ENCODE measurements at regions not wholly inside any gene's neighbourhood (a gene's known extent, or its start where the extent isn't known, plus 50 kb on each side); places are given as distances from the start of the nearest gene placed in this dataset.

- Histone ChIP-seq H3K27ac (no peak overlapping the region), H3K27me3 (no peaks in the 10 kb centered on the region), H3K36me3 (no peaks in the 10 kb centered on the region), H3K9me3 (no peaks in the 10 kb centered on the region), H3K4me3 (no peak overlapping the region), H3K4me1 (no peaks in the 10 kb centered on the region)
- TF ChIP-seq CTCF (IDR thresholded peaks at IDR 0.05): no peak
- no peak for TF ChIP-seq POLR2A (IDR thresholded peaks at IDR 0.05)
- intact Hi-C loops (cut with DNase I; ENCODE audit: low total_unique reads): no loop called here
- no peak for DNase-seq
Measured at GRCh38 chrX:138946926-138947325, 235.4 kb upstream of the FGF13 start.

- Histone ChIP-seq H3K36me3 (no peaks in the 10 kb centered on the region), H3K4me1 (no peaks in the 10 kb centered on the region), H3K4me3 (no peak overlapping the region), H3K27ac (no peak overlapping the region), H3K27me3 (no peaks in the 10 kb centered on the region), H3K9me3 (no peaks in the 10 kb centered on the region)
- no peak for DNase-seq
- TF ChIP-seq CTCF (IDR thresholded peaks at IDR 0.05) (no peak), POLR2A (IDR thresholded peaks at IDR 0.05) (no peak)
- intact Hi-C loops (cut with DNase I; ENCODE audit: low total_unique reads): no loop called here
Measured at GRCh38 chrX:138945219-138945618, 233.7 kb upstream of the FGF13 start.

DNA sequence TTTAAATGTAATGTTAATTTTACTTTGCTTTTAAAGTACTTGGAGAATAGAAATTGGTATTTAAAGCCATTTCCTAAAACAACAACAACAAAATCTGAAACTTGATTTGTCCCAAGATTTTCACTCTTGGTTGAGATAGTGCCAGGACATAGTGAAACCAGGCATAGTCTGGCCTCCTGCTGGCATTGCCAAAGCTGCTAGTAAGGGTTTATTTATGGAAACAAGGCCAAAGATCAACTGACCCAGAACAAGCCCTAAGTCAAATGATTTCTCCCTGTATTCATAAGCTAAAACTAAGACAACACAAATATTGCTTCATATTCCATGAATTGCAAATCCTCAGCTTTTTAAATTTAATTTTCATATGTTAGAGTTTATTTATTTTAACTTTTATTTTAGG lies 227.5 kb upstream of the FGF13 start:
- Histone ChIP-seq H3K27ac (no peak overlapping the region), H3K4me1 (no peaks in the 10 kb centered on the region), H3K4me3 (no peak overlapping the region), H3K9me3 (no peaks in the 10 kb centered on the region), H3K27me3 (no peaks in the 10 kb centered on the region), H3K36me3 (no peaks in the 10 kb centered on the region)
- no peak for DNase-seq
- TF ChIP-seq POLR2A (IDR thresholded peaks at IDR 0.05) (no peak), CTCF (IDR thresholded peaks at IDR 0.05) (no peak)
- intact Hi-C loops (cut with DNase I; ENCODE audit: low total_unique reads): no loop called here

DNA sequence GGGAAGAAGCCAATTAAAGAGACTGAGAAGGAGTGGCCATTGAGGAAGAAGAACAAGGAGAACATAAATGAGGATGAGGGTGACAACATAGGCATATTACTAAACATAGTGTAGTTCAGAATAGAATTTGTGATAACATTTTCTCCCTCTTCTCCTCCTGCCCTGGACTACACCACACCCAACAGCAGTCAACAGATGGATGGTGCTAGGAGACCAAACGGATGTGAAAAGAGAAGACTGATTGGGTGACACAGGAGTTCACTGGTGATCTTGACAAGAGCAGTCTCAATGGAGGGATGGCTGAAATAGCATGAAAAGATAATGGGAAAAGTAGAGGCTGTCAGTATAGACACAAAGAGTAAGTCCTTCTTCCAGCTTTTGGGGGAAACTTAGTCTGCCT lies 226.5 kb upstream of the FGF13 start:
- Histone ChIP-seq H3K27ac (no peak overlapping the region), H3K4me3 (no peak overlapping the region), H3K36me3 (no peaks in the 10 kb centered on the region), H3K9me3 (no peaks in the 10 kb centered on the region), H3K4me1 (no peaks in the 10 kb centered on the region), H3K27me3 (no peaks in the 10 kb centered on the region)
- intact Hi-C loops (cut with DNase I; ENCODE audit: low total_unique reads): no loop called here
- DNase-seq: no peak
- TF ChIP-seq POLR2A (IDR thresholded peaks at IDR 0.05): no peak
- no peak for TF ChIP-seq CTCF (IDR thresholded peaks at IDR 0.05)

GRCh38 chrX:138931212-138931611 lies 219.7 kb upstream of the FGF13 start:
- TF ChIP-seq CTCF (IDR thresholded peaks at IDR 0.05) (no peak), POLR2A (IDR thresholded peaks at IDR 0.05) (no peak)
- Histone ChIP-seq H3K9me3 (no peaks in the 10 kb centered on the region), H3K27ac (no peak overlapping the region), H3K4me3 (no peak overlapping the region), H3K27me3 (no peaks in the 10 kb centered on the region), H3K36me3 (no peaks in the 10 kb centered on the region), H3K4me1 (no peaks in the 10 kb centered on the region)
- intact Hi-C loops (cut with DNase I; ENCODE audit: low total_unique reads): no loop called here
- no peak for DNase-seq
